Parathyroid adenoma (tissue), 2 donors: ENCODE measurements at regions not wholly inside any gene's neighbourhood (a gene's known extent, or its start where the extent isn't known, plus 50 kb on each side); places are given as distances from the start of the nearest gene placed in this dataset.

Experiments
- H2AFZ ChIP-seq: fragments of 300-600 bp; sonication (generic); one replicate; pipeline ENCODE4 v1.7.0; 2017; ENCODE audit warnings: antibody characterized with exemption, mild to moderate bottlenecking
- H3K27ac ChIP-seq: fragments of 300-600 bp; sonication (generic); one replicate; pipeline ENCODE4 v1.7.0; 2017
- H3K27me3 ChIP-seq: fragments of 300-600 bp; sonication (generic); one replicate; pipeline ENCODE4 v1.7.0; 2017; ENCODE audit warnings: low read length; ENCODE audit not compliant: control insufficient read depth, insufficient read depth
- H3K36me3 ChIP-seq: fragments of 300-600 bp; sonication (generic); one replicate; pipeline ENCODE4 v1.7.0; 2017; ENCODE audit warnings: low read length; ENCODE audit not compliant: control insufficient read depth, insufficient read depth
- H3K4me1 ChIP-seq: fragments of 300-600 bp; sonication (generic); one replicate; pipeline ENCODE4 v1.7.0; 2017; ENCODE audit warnings: control low read depth
- H3K4me2 ChIP-seq: fragments of 300-600 bp; sonication (generic); one replicate; pipeline ENCODE4 v1.7.0; 2017; ENCODE audit warnings: low read length
- H3K4me3 ChIP-seq: fragments of 300-600 bp; sonication (generic); one replicate; pipeline ENCODE4 v1.7.0; 2017; ENCODE audit warnings: low read depth, low read length
- H3K79me2 ChIP-seq: fragments of 300-600 bp; sonication (generic); one replicate; pipeline ENCODE4 v1.7.0; 2017; ENCODE audit warnings: control low read depth
- H3K9ac ChIP-seq: fragments of 300-600 bp; sonication (generic); one replicate; pipeline ENCODE4 v1.7.0; 2017; ENCODE audit warnings: mild to moderate bottlenecking
- H3K9me3 ChIP-seq: fragments of 300-600 bp; sonication (generic); one replicate; pipeline ENCODE4 v1.7.0; 2017; ENCODE audit warnings: low read length; ENCODE audit not compliant: control insufficient read depth
- CTCF ChIP-seq: fragments of 300-600 bp; sonication (generic); IDR thresholded peaks from one replicate; pipeline ENCODE4 v1.7.0; 2017; ENCODE audit warnings: antibody characterized with exemption, mild to moderate bottlenecking
- donor health status: primary hyperparathyroidism.

- Histone ChIP-seq H3K36me3 (no peaks in the 10 kb centered on the region), H3K79me2 (no peaks in the 10 kb centered on the region), H3K9ac (no peak overlapping the region), H3K4me3 (no peak overlapping the region), H2AFZ (no peak overlapping the region), H3K4me1 (no peaks in the 10 kb centered on the region), H3K27ac (no peak overlapping the region), H3K4me2 (no peak overlapping the region), H3K9me3 (no peaks in the 10 kb centered on the region), H3K27me3 (no peaks in the 10 kb centered on the region)
- no peak for TF ChIP-seq CTCF
Measured at GRCh38 chr5:154577416-154577815, 99.4 kb upstream of the HAND1 start.

- TF ChIP-seq CTCF, result no peak
- H2AFZ ChIP-seq, result no peak overlapping the region
Measured at GRCh38 chr5:154576429-154576806, 98.4 kb upstream of the HAND1 start.

GRCh38 chr5:154575546-154576428, 97.8 kb upstream of the HAND1 start:
- no peak for TF ChIP-seq CTCF
- Histone ChIP-seq H3K9me3 (no peaks in the 10 kb centered on the region), H3K4me1 (no peaks in the 10 kb centered on the region), H2AFZ (no peak overlapping the region), H3K79me2 (no peaks in the 10 kb centered on the region), H3K4me2 (no peak overlapping the region), H3K27me3 (no peaks in the 10 kb centered on the region), H3K9ac (no peak overlapping the region), H3K36me3 (no peaks in the 10 kb centered on the region), H3K4me3 (no peak overlapping the region), H3K27ac (no peak overlapping the region)

More at GRCh38 chr5:154576429-154576806, 98.4 kb upstream of the HAND1 start:
- no peak overlapping the region for H3K9ac ChIP-seq
- no peaks in the 10 kb centered on the region for H3K9me3 ChIP-seq
- no peak overlapping the region for H3K4me3 ChIP-seq
- H3K27ac ChIP-seq, result no peak overlapping the region
- H3K27me3 ChIP-seq, result no peaks in the 10 kb centered on the region
- H3K79me2 ChIP-seq, result no peaks in the 10 kb centered on the region
- H3K36me3 ChIP-seq, result no peaks in the 10 kb centered on the region
- no peaks in the 10 kb centered on the region for H3K4me1 ChIP-seq
- H3K4me2 ChIP-seq, result no peak overlapping the region

- Histone ChIP-seq H3K9ac (no peak overlapping the region), H3K4me3 (no peak overlapping the region), H3K36me3 (no peaks in the 10 kb centered on the region), H3K9me3 (no peaks in the 10 kb centered on the region), H3K27ac (no peak overlapping the region), H2AFZ (no peak overlapping the region), H3K4me2 (no peak overlapping the region), H3K27me3 (no peaks in the 10 kb centered on the region), H3K4me1 (no peaks in the 10 kb centered on the region), H3K79me2 (no peaks in the 10 kb centered on the region)
- no peak for TF ChIP-seq CTCF
Measured at GRCh38 chr5:154573011-154573410, 95.0 kb upstream of the HAND1 start.
